HTR-8/SVneo (cell line): ENCODE measurements at regions not wholly inside any gene's neighbourhood (a gene's known extent, or its start where the extent isn't known, plus 50 kb on each side); places are given as distances from the start of the nearest gene placed in this dataset.

Experiments used
- DNase-seq: peaks from one replicate; pipeline ENCODE4 v3.0.0; 2011; ENCODE audit warnings: low spot score, mixed read lengths; ENCODE audit not compliant: insufficient read length
- FAIRE-seq: peaks from 2 replicates; lab custom pipeline; 2011; peaks lifted over from hg19 to GRCh38; lab: Jason Lieb, UNC

GRCh38 chr4:79495447-79495846 is 87.4 kb upstream of the GK2 start:
- no peak for DNase-seq
- no peak for FAIRE-seq

GRCh38 chr4:79492148-79492547 is 84.1 kb upstream of the GK2 start:
- FAIRE-seq (no peak), DNase-seq (no peak)

- DNase-seq (no peak), FAIRE-seq (no peak)
Observed at GRCh38 chr4:79489506-79489905, 81.5 kb upstream of the GK2 start.

GRCh38 chr4:79476196-79476595 is 68.2 kb upstream of the GK2 start:
- DNase-seq (no peak), FAIRE-seq (no peak)

- FAIRE-seq: no peak
- DNase-seq: no peak
Observed at GRCh38 chr4:79473439-79473724, 65.4 kb upstream of the GK2 start.

- FAIRE-seq: no peak
- no peak for DNase-seq
Observed at GRCh38 chr4:79472693-79473438, 64.8 kb upstream of the GK2 start.

GRCh38 chr4:79472036-79472435 is 64.0 kb upstream of the GK2 start:
- FAIRE-seq: no peak
- no peak for DNase-seq

GRCh38 chr4:79471309-79471708 is 63.3 kb upstream of the GK2 start:
- no peak for DNase-seq
- no peak for FAIRE-seq

GRCh38 chr4:79467246-79467932 is 59.4 kb upstream of the GK2 start:
- FAIRE-seq (no peak), DNase-seq (no peak)

GRCh38 chr4:79466621-79467020 is 58.6 kb upstream of the GK2 start:
- DNase-seq (no peak), FAIRE-seq (no peak)
